A549 (cell line): ENCODE measurements at regions not wholly inside any gene's neighbourhood (a gene's known extent, or its start where the extent isn't known, plus 50 kb on each side); places are given as distances from the start of the nearest gene placed in this dataset.

Source experiments
- ATAC-seq, 2 experiments: fragments of 200-7000 bp in 1 of 2; fragments of >200 bp in 1 of 2; cut with Nextera tagmentation in 1 of 2; cut with Tn5 transposase in 1 of 2; 3 replicates each; pipeline versions ENCODE4 v1.8.0 to v1.9.1; 2018 to 2020; ENCODE audit warnings: mild to moderate bottlenecking in 1 of 2, moderate library complexity in 1 of 2
- CTCF ChIA-PET: fragments of 300-600 bp; sonication (Branson Sonifier 250); formaldehyde crosslinking; extraction: SDS; loops from one replicate; lab custom pipeline; 2021; ENCODE audit warnings: antibody characterized with exemption, inconsistent platforms; lab: Yijun Ruan, JAX
- POLR2A ChIA-PET: fragments of 350-600 bp; formaldehyde crosslinking; extraction: SDS; loops from one replicate; lab custom pipeline; 2021; ENCODE audit warnings: antibody characterized with exemption, inconsistent platforms; lab: Yijun Ruan, JAX
- DNase-seq, 2 experiments: peaks; one replicate each; pipeline versions ENCODE4 v3.0.0 to v3.0.0-alpha.2; 2011 to 2016; ENCODE audit warnings: low read depth in 1 of 2, low spot score in 1 of 2
- FAIRE-seq: peaks from 2 replicates; lab custom pipeline; 2011; peaks lifted over from hg19 to GRCh38; lab: Jason Lieb, UNC
- H3K27ac ChIP-seq, 2 experiments: fragments of >200 bp; sonication (Bioruptor Twin); formaldehyde crosslinking; 3 replicates each; pipeline ENCODE4 v1.5.1; 2016 to 2017
- H3K4me1 ChIP-seq: fragments of >200 bp; sonication (Bioruptor Twin); formaldehyde crosslinking; 3 replicates; pipeline ENCODE4 v1.6.1; 2016
- H3K4me2 ChIP-seq: fragments of >200 bp; sonication (Bioruptor Twin); formaldehyde crosslinking; 3 replicates; pipeline ENCODE4 v1.6.1; 2016
- H3K4me3 ChIP-seq: fragments of >200 bp; sonication (Bioruptor Twin); formaldehyde crosslinking; 3 replicates; pipeline ENCODE4 v1.5.1; 2016
- H3K9me3 ChIP-seq: fragments of >200 bp; sonication (Bioruptor Twin); formaldehyde crosslinking; 3 replicates; pipeline ENCODE4 v1.6.1; 2016
- E2F6 ChIP-seq: IDR thresholded peaks from 2 replicates; pipeline ENCODE4 v1.6.1; 2012; ENCODE audit warnings: low read depth, borderline replicate concordance
- EHF ChIP-seq: fragments of 250-450 bp; sonication (Bioruptor Pico); IDR thresholded peaks from 2 replicates; pipeline ENCODE4 v1.5.0; 2020; ENCODE audit warnings: mild to moderate bottlenecking
- ESRRA ChIP-seq: fragments of 150-350 bp; IDR thresholded peaks from 2 replicates; pipeline ENCODE4 v1.6.1; 2014; ENCODE audit warnings: mild to moderate bottlenecking, low read length, borderline replicate concordance
- GATA3 ChIP-seq: IDR thresholded peaks from 2 replicates; pipeline ENCODE4 v1.6.1; 2012; ENCODE audit warnings: borderline replicate concordance
- HDAC2 ChIP-seq: fragments of 200-600 bp; sonication (generic); IDR thresholded peaks from 2 replicates; pipeline ENCODE4 v1.6.1; 2016
- HMGXB4 ChIP-seq: fragments of 250-450 bp; sonication (Bioruptor Pico); IDR thresholded peaks from 2 replicates; pipeline ENCODE4 v1.5.0; 2021; ENCODE audit warnings: mild to moderate bottlenecking, moderate library complexity, borderline replicate concordance
- HOXB13 ChIP-seq: fragments of 250-450 bp; sonication (Bioruptor Pico); IDR thresholded peaks from 2 replicates; pipeline ENCODE4 v1.5.0; 2020; ENCODE audit warnings: low read depth, mild to moderate bottlenecking, moderate library complexity
- JUN ChIP-seq, 2 experiments: fragments of >200 bp; sonication (Bioruptor Twin); formaldehyde crosslinking; IDR thresholded peaks; 2 replicates in 1 of 2; 3 replicates in 1 of 2; pipeline ENCODE4 v1.6.1; 2016 to 2017
- JUNB ChIP-seq: fragments of >200 bp; sonication (Bioruptor Twin); formaldehyde crosslinking; IDR thresholded peaks from 2 replicates; pipeline ENCODE4 v1.6.1; 2016
- MAFK ChIP-seq: fragments of 450-650 bp; IDR thresholded peaks from 2 replicates; pipeline ENCODE4 v1.6.1; 2014; ENCODE audit not compliant: partially characterized antibody
- NFE2L2 ChIP-seq: fragments of 150-350 bp; conservative IDR thresholded peaks from 2 replicates; pipeline ENCODE4 v1.6.1; 2014; ENCODE audit warnings: low read length
- NR3C1 ChIP-seq: fragments of >200 bp; sonication (Bioruptor Twin); formaldehyde crosslinking; IDR thresholded peaks from 3 replicates; pipeline ENCODE4 v1.6.1; 2017
- PHF8 ChIP-seq: fragments of 200-600 bp; sonication (generic); IDR thresholded peaks from 2 replicates; pipeline ENCODE4 v1.6.1; 2016; ENCODE audit warnings: low read depth, mild to moderate bottlenecking, antibody characterized with exemption, moderate library complexity, borderline replicate concordance
- POLR2AphosphoS2 ChIP-seq: conservative IDR thresholded peaks from 2 replicates; pipeline ENCODE4 v1.6.1; 2012; ENCODE audit warnings: low read length, improper control_type of control experiment, inconsistent platforms
- RAD21 ChIP-seq, 2 experiments: fragments of >200 bp in 1 of 2; sonication (Bioruptor Twin) in 1 of 2; formaldehyde crosslinking in 1 of 2; IDR thresholded peaks in 1 of 2; conservative IDR thresholded peaks in 1 of 2; 2 replicates in 1 of 2; 3 replicates in 1 of 2; pipeline ENCODE4 v1.6.1; 2012 to 2018; ENCODE audit warnings: inconsistent platforms in 1 of 2
- RFX5 ChIP-seq: fragments of 450-650 bp; IDR thresholded peaks from 2 replicates; pipeline ENCODE4 v1.7.1; 2014; ENCODE audit warnings: antibody characterized with exemption, mild to moderate bottlenecking, moderate library complexity
- RNF2 ChIP-seq: fragments of 200-600 bp; sonication (generic); IDR thresholded peaks from 2 replicates; pipeline ENCODE4 v1.6.1; 2016; ENCODE audit warnings: low read depth, mild to moderate bottlenecking, antibody characterized with exemption, moderate library complexity, borderline replicate concordance
- TP53 ChIP-seq: fragments of 250-450 bp; sonication (Bioruptor Pico); IDR thresholded peaks from 2 replicates; pipeline ENCODE4 v1.5.0; 2021; ENCODE audit warnings: mild to moderate bottlenecking, moderate library complexity
- USF2 ChIP-seq: fragments of 450-650 bp; IDR thresholded peaks from 2 replicates; pipeline ENCODE4 v1.6.1; 2014; ENCODE audit warnings: antibody characterized with exemption
- ZC3H11A ChIP-seq: fragments of 450-650 bp; IDR thresholded peaks from 2 replicates; pipeline ENCODE4 v1.6.1; 2014; ENCODE audit warnings: antibody characterized with exemption, mild to moderate bottlenecking
- ZNF302 ChIP-seq: fragments of 250-450 bp; sonication (Bioruptor Pico); IDR thresholded peaks from 2 replicates; pipeline ENCODE4 v1.9.0; 2021; ENCODE audit warnings: inconsistent platforms, mild to moderate bottlenecking, moderate library complexity
- WGBS: methylation state at CpG from one replicate; pipeline ENCODE4 v1.1.6; 2017; ENCODE audit errors: missing lambda C conversion rate; 5-methylcytosine and 5-hydroxymethylcytosine counted together

GRCh38 chr9:25613709-25614108 lies 64.5 kb downstream of the TUSC1 start:
- no peak for DNase-seq
- no peak for TF ChIP-seq RFX5
- no peak for TF ChIP-seq ESRRA
- no peak for TF ChIP-seq GATA3
- TF ChIP-seq TP53 (CRISPR knock-in tag), result no peak
- no peak for TF ChIP-seq MAFK
- no peak for TF ChIP-seq ZC3H11A
- no peak for TF ChIP-seq E2F6
- TF ChIP-seq ZNF302 (CRISPR knock-in tag), result no peak
- no peak for TF ChIP-seq RNF2
- TF ChIP-seq JUN (IDR thresholded peaks at IDR 0.05), result no peak
- no peak for TF ChIP-seq RAD21 (conservative IDR thresholded peaks at IDR 0.05 in 1 of 2, IDR thresholded peaks at IDR 0.05 in 1 of 2)
- TF ChIP-seq NFE2L2, result no peak
- no peak for TF ChIP-seq POLR2AphosphoS2
- TF ChIP-seq EHF (CRISPR knock-in tag), result no peak
- TF ChIP-seq, all 56 proteins: peak for 0
- FAIRE-seq (no peak), ATAC-seq (no peak)
- H3K4me2 ChIP-seq, result no peak overlapping the region
- H3K4me3 ChIP-seq, result no peak overlapping the region
- no peaks in the 10 kb centered on the region for H3K4me1 ChIP-seq
- ChIA-PET CTCF (no interaction called here), POLR2A (no interaction called here)
- 3% methylated on average over 3 of the region's 3 CpGs for WGBS
- no peaks in the 10 kb centered on the region for H3K9me3 ChIP-seq
- H3K27ac ChIP-seq, result no peak overlapping the region

- CTCF ChIA-PET, result no interaction called here
- ATAC-seq (no peak), FAIRE-seq (no peak), DNase-seq (no peak)
- H3K4me1 ChIP-seq, result no peaks in the 10 kb centered on the region
- TF ChIP-seq JUNB (no peak), RAD21 (conservative IDR thresholded peaks at IDR 0.05 in 1 of 2, IDR thresholded peaks at IDR 0.05 in 1 of 2) (no peak), USF2 (no peak), HMGXB4 (CRISPR knock-in tag) (no peak), ESRRA (no peak), HDAC2 (no peak)
- no peak overlapping the region for H3K27ac ChIP-seq
- no peak overlapping the region for H3K4me3 ChIP-seq
- POLR2A ChIA-PET, result no interaction called here
- no peaks in the 10 kb centered on the region for H3K9me3 ChIP-seq
- no peak overlapping the region for H3K4me2 ChIP-seq
Observed at GRCh38 chr9:25603106-25603505, 75.1 kb downstream of the TUSC1 start.

GRCh38 chr9:25602400-25603044 lies 75.7 kb downstream of the TUSC1 start:
- Histone ChIP-seq H3K4me2 (no peak overlapping the region), H3K4me3 (no peak overlapping the region), H3K4me1 (no peaks in the 10 kb centered on the region), H3K9me3 (no peaks in the 10 kb centered on the region), H3K27ac (no peak overlapping the region)
- DNase-seq (no peak), ATAC-seq (no peak), FAIRE-seq (no peak)
- ChIA-PET POLR2A (no interaction called here), CTCF (no interaction called here)
- TF ChIP-seq NR3C1 (no peak), HOXB13 (CRISPR knock-in tag) (no peak), PHF8 (no peak)
- 21% methylated on average over 6 of the region's 6 CpGs for WGBS
